ENCODE measurements at regions not wholly inside any gene's neighbourhood (a gene's known extent, or its start where the extent isn't known, plus 50 kb on each side); places are given as distances from the start of the nearest gene placed in this dataset.

DNA sequence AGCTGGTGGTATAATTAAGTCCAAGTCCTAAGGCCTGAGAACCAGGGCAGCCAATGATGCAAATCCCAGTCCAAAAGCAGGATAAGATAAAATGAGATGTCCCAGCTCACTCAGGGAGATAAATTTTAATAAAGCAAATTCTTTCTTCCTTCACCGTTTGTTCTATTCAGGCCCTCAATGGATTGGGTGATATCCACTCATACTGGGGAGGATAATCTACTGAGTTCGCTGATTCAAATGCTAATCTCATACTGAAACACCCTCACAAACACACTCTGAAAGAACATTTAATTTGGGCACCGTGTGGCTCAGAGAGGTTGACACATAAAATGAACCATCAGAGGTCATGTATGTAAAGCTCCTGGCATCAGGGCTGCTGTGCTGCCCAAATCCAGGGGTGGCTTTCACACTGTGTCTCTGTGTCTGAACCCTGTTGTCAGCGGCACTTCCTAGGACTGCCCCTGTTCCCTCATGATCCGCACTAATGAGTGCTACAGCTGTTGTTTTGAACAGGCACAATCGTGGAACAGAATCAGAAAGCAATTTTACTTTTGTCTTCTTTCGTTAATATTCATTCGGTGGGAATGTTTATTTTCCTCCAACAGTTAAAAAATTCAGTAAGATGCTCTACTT, 428.5 kb upstream of the FBXO33 start (continued):
- no peak for TF ChIP-seq RCOR1 (IDR thresholded peaks at IDR 0.05; ENCODE audit: low read depth, low read length)

DNA sequence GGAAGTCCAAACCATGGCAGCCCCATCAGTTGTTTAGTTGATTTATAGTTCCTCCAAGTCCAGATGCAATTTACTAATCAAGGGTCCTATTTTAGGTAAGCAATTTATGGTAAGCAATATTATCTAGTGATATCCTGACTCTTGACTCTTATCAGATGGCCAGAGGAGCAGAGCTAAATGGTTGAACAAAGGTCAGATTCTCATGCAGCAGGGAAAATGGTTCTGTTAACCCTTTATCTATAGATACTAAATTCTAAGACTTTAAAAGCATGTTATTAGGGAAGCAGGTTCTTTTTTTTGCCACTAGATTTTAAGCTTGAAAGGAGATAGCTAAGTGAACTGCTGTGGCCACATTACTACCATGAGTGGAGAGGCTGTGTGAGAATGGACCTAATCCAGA, 427.1 kb upstream of the FBXO33 start:
- no peak for ATAC-seq
- H3K4me3 ChIP-seq, result no peak overlapping the region
- TF ChIP-seq, protein P1, sequence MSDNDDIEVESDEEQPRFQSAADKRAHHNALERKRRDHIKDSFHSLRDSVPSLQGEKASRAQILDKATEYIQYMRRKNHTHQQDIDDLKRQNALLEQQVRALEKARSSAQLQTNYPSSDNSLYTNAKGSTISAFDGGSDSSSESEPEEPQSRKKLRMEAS (IDR thresholded peaks at IDR 0.05), result no peak
- TF ChIP-seq JUN (IDR thresholded peaks at IDR 0.05), result no peak
- no peak for TF ChIP-seq HOXA7 (CRISPR knock-in tag; IDR thresholded peaks at IDR 0.05)
- TF ChIP-seq, protein P2, sequence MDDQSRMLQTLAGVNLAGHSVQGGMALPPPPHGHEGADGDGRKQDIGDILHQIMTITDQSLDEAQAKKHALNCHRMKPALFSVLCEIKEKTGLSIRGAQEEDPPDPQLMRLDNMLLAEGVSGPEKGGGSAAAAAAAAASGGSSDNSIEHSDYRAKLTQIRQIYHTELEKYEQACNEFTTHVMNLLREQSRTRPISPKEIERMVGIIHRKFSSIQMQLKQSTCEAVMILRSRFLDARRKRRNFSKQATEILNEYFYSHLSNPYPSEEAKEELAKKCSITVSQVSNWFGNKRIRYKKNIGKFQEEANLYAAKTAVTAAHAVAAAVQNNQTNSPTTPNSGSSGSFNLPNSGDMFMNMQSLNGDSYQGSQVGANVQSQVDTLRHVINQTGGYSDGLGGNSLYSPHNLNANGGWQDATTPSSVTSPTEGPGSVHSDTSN (IDR thresholded peaks at IDR 0.05), result no peak
- TF ChIP-seq PHF8 (IDR thresholded peaks at IDR 0.05; ENCODE audit: borderline replicate concordance, low read depth), result no peak
- TF ChIP-seq, protein P3, sequence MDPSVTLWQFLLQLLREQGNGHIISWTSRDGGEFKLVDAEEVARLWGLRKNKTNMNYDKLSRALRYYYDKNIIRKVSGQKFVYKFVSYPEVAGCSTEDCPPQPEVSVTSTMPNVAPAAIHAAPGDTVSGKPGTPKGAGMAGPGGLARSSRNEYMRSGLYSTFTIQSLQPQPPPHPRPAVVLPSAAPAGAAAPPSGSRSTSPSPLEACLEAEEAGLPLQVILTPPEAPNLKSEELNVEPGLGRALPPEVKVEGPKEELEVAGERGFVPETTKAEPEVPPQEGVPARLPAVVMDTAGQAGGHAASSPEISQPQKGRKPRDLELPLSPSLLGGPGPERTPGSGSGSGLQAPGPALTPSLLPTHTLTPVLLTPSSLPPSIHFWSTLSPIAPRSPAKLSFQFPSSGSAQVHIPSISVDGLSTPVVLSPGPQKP (IDR thresholded peaks at IDR 0.05; ENCODE audit: low read depth, low read length), result no peak
- TF ChIP-seq, protein P4, sequence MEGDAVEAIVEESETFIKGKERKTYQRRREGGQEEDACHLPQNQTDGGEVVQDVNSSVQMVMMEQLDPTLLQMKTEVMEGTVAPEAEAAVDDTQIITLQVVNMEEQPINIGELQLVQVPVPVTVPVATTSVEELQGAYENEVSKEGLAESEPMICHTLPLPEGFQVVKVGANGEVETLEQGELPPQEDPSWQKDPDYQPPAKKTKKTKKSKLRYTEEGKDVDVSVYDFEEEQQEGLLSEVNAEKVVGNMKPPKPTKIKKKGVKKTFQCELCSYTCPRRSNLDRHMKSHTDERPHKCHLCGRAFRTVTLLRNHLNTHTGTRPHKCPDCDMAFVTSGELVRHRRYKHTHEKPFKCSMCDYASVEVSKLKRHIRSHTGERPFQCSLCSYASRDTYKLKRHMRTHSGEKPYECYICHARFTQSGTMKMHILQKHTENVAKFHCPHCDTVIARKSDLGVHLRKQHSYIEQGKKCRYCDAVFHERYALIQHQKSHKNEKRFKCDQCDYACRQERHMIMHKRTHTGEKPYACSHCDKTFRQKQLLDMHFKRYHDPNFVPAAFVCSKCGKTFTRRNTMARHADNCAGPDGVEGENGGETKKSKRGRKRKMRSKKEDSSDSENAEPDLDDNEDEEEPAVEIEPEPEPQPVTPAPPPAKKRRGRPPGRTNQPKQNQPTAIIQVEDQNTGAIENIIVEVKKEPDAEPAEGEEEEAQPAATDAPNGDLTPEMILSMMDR (IDR thresholded peaks at IDR 0.05), result no peak
- TF ChIP-seq MAFK (IDR thresholded peaks at IDR 0.05; ENCODE audit: partially characterized antibody), result no peak
- POLR2A ChIA-PET, result no interaction called here
- no peak for DNase-seq (ENCODE audit: low read depth in 1 of 2, low spot score in 1 of 2)
- H3K4me2 ChIP-seq, result no peak overlapping the region
- CTCF ChIA-PET, result no interaction called here
- no peaks in the 10 kb centered on the region for H3K4me1 ChIP-seq
- no peak overlapping the region for H3K27ac ChIP-seq
- H3K9me3 ChIP-seq, result no peaks in the 10 kb centered on the region
- no peak for FAIRE-seq

DNA sequence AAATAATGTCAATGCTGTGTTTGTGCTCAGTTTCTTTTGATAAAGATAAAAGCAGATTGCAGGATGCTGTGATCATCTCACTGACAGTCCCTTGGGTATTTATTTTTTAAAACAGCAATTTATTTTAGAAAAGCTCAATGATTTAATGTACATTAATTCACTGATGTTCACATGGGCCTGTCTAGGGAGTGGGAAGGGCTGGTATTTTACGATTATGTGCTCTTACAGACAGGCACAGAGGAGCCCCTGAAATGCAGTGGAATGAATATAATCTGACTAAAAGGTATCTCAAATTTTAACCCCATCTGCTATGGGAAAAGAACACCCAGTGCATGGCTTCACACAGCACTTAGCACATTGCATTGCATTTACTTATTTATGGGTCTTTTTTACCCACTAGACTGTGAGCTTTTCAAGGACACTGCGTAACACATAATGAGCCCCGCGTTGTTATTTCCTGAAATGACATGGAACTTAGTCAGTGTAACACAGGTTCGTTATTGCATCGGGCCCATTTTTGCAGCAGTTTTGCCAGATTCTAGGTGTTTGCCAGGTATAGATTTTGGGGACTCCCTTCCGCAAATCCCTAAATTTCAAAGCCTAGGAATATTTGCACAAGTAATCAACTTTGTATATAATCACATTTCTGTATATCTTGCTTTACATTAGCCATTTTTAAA, 425.3 kb upstream of the FBXO33 start:
- ATAC-seq, result no peak
- H3K27ac ChIP-seq, result no peak overlapping the region
- no peaks in the 10 kb centered on the region for H3K9me3 ChIP-seq
- no peak overlapping the region for H3K4me2 ChIP-seq
- TF ChIP-seq, protein P1 (IDR thresholded peaks at IDR 0.05), result no peak
- TF ChIP-seq CEBPB (IDR thresholded peaks at IDR 0.05) (no peak), RCOR1 (IDR thresholded peaks at IDR 0.05; ENCODE audit: low read depth, low read length) (no peak), TFCP2L1 (CRISPR knock-in tag; IDR thresholded peaks at IDR 0.05) (no peak), KDM5A (IDR thresholded peaks at IDR 0.05) (no peak), RAD21 (conservative IDR thresholded peaks at IDR 0.05 in 1 of 2, IDR thresholded peaks at IDR 0.05 in 1 of 2) (no peak)
- TF ChIP-seq, protein P5, sequence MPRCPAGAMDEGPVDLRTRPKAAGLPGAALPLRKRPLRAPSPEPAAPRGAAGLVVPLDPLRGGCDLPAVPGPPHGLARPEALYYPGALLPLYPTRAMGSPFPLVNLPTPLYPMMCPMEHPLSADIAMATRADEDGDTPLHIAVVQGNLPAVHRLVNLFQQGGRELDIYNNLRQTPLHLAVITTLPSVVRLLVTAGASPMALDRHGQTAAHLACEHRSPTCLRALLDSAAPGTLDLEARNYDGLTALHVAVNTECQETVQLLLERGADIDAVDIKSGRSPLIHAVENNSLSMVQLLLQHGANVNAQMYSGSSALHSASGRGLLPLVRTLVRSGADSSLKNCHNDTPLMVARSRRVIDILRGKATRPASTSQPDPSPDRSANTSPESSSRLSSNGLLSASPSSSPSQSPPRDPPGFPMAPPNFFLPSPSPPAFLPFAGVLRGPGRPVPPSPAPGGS (IDR thresholded peaks at IDR 0.05), result no peak
- ChIA-PET CTCF (no interaction called here), POLR2A (no interaction called here)
- WGBS (ENCODE audit: missing lambda C conversion rate), result 21% methylated on average over 7 of the region's 7 CpGs
- no peak for FAIRE-seq
- DNase-seq (ENCODE audit: low read depth in 1 of 2, low spot score in 1 of 2), result no peak
- no peak overlapping the region for H3K4me3 ChIP-seq
- H3K4me1 ChIP-seq, result no peaks in the 10 kb centered on the region

All from A549 (cell line).